ENCODE measurements at regions not wholly inside any gene's neighbourhood (a gene's known extent, or its start where the extent isn't known, plus 50 kb on each side); places are given as distances from the start of the nearest gene placed in this dataset.

- TF ChIP-seq EP300 (IDR thresholded peaks at IDR 0.05) (no peak), CTCF (IDR thresholded peaks at IDR 0.05) (no peak)
Measured at GRCh38 chr3:81435050-81435449, 326.4 kb downstream of the GBE1 start.

Data from gastroesophageal sphincter (tissue), 3 donors.